GM19455 (cell line): ENCODE measurements at regions not wholly inside any gene's neighbourhood (a gene's known extent, or its start where the extent isn't known, plus 50 kb on each side); places are given as distances from the start of the nearest gene placed in this dataset.

Experiments
- ATAC-seq: cut with Tn5 transposase; IDR thresholded peaks from one replicate; pipeline ENCODE4 v1.9.1; 2021; ENCODE audit not compliant: unreplicated experiment

DNA sequence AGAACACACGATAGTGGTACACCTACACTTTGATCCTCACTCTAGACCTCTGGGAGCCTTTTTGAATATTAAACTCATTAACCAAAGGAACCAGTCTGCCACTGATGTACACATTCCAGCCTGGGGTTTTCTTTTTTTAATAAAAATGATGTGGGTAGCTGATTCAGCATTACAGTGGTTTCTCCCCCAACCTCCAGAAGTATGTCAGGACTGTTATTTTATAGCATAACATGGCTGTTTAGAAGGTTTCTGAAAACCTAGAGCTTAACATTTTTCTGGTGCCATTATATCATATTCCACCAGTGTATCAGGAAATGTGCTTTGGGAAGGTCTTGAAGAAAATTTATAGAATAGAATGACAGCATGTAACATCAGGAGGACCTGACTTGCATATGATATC lies 540.9 kb upstream of the WWC1 start:
- no peak for ATAC-seq

DNA sequence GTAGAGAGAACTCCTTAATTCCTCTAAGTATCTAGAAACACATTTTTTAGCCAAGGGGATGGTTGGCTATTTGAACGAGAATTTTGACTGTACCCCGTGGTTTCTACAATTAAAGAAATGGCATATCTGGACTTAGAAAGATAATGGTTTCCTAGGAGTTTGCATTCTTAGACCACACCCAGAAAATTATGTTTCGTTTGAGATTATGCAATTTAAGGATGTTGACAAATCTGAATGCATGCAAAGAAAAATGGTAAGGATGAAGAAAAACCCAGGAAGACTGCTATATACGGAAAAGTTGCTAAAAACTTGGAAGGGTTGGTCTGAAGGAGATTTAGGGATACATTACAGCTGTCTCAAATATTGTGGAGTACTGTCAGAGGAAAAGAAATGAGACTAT lies 538.5 kb upstream of the WWC1 start:
- no peak for ATAC-seq

DNA sequence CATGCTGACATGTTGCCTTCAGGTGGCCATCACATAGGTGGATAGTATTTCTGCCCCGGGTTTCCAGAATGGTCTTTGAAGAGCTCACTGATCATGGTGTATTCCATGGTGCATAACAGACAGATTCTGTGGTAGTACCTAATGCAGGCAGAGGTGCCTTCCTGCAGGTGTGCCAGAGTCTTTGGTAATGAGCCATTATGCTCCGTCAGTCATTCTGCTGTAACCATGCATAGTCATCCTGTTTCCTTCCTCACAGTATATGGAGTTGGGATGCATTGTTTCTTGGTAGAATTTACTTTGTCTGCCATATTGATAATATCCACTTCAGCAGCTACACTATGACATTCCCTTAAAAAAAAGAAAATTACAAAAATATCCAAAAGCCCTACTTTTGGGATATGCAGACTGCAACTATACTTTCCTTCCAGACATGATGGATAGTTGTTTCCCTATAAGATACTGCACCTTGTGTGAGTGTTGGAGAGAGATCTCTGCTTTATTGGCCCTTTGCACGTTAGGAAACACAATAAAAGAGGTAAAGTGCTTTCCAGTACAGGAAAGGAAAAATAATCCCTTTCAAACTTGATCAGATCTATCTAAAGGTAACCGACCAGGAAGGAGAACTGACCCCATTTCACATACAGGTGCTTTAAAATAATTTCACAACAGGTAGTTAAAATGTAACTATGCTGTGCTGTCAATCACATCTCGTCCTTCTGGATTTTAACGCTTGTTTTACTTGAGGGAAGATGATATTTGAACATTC lies 537.5 kb upstream of the WWC1 start:
- ATAC-seq = no peak

DNA sequence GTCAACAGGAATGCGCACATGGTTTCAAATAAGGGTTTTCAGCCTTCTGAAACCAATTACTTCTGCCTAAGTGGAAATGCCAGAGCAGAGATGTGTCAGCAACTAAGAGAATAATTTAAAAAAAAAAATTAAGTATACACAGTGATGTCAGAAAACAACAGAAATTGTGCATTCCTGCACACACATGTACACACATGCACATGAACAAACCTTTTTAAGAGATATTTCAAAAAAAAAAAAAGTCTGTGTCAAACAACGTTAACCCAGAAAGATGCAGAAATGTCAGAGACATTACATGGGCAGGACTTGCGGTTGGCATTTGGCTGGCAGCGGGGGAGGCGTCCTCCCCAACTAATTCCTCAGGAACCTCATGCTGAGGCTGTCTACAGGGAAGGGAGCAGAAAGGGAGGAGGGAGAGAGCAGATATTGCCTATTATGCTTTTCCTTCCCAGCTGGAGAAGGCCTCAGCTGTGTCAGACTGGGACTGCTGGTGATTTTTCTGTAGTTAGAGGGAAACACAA lies 536.9 kb upstream of the WWC1 start:
- no peak for ATAC-seq

DNA sequence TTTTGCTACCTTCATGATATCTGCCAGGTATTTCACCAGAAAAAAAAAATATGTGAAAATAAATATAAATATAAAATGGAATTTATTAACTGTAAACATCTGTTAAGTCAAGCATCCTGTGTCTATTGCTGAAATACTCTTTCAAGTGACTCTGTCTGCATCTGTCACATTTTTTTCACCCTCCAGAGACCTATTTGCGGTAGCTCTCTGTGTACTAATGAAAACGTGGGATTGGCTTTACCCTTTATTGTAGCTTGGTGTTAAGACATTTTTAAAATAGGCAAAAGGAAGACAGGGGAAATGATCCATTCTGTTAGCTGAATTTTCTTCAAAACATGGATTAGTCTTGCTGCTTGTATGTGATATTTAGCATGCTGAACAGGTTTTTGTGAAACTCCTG lies 536.0 kb upstream of the WWC1 start:
- no peak for ATAC-seq

DNA sequence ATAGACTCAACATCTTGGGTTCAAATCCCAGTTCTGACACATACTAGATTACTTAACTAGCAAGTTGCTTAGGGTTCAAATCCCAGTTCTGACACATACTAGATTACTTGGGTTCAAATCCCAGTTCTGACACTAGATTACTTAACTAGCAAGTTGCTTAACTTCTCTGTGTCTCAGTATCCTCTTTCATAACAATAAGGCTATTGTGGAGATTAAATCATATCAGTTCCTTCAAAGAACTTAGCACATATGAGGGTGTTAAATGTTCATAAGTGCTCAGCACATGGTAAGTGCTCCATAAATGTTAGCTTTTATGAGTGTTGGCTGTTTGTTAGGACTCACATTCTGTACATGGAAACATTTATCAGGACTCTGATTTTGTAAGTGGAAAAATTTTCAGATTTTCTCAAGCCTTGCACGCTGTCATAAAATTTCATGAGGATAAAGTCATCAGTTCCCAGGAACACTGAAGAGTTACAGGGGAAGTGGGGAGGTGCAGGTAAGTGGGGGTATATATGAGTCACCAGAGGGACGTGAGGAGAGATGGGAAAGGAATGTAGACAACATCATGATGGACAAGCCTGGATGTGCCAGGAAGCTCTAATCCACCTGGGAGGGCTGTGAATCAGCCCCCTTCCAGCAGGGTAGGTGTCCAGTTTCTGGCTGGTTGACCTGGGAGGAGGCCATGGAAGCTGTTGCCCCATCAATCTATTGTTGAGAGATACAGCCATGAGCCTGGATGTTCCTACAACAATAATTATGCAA lies 532.2 kb upstream of the WWC1 start:
- ATAC-seq = no peak

DNA sequence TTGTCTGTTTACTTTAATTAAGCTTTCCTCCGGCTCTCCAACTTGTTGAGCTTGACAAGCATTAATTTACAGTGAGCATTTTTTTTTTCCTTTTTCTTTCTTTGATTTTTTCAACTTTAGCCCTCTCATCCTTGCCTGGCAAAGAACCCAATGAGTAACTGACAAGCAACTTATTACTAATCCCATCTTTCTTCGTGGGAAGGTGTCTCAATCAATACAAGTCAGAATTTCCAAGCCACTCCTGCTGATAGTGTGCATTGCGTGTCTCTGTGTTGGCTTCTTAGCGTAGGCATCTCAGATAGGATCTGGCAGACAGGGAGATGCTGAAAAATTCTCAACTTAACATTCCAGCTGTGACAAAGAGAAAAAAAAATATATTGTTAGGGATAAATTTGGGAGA lies 527.7 kb upstream of the WWC1 start:
- no peak for ATAC-seq

DNA sequence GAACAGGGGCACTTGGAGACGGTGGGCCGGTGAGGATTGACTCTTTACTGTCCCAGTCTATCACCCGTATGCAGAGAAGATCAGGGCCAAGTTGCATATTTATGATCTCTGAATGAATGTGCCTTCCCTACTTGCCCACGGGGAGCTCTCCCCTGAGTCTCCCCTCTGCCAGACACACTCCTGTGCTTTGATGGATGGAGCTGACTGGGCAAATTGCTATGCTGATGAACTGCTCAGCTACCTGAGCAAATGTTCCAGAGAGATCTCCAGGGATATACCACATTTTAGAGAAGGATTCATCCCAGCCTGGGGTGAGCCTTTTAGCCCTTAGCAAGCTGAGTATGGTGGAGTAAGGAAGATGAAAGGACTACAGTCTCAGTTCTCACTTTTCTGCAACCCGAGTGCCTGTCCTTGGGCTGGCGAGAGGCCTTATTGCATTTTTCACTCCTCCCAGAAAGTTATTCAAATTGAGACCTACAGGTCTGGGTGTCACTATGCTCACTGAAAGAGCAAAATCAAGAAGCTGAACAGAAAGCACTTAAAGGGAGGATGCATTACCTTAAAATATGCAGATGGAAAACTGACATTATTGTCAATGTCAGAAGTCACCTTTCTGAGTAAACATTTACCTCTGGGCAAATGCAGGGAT lies 526.7 kb upstream of the WWC1 start:
- no peak for ATAC-seq

DNA sequence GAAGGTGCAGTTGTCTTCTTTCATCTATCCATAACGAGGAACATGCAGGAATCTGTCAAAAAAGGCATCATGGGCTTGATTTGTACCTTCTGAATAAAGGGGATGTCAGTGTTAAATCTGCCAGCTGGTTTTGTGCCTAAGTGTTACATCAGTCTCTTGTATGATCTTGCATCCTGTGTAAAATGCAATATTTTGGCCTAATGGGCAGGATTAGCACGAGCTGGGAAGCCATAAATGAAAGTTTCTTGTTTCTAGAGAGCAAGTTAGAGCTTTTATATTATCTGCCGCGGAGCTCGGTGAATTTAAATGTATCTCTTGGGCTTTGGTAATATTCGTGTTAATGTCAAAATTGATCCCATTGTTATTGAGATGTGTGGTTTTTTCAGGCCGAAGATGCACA lies 526.1 kb upstream of the WWC1 start:
- ATAC-seq = no peak

DNA sequence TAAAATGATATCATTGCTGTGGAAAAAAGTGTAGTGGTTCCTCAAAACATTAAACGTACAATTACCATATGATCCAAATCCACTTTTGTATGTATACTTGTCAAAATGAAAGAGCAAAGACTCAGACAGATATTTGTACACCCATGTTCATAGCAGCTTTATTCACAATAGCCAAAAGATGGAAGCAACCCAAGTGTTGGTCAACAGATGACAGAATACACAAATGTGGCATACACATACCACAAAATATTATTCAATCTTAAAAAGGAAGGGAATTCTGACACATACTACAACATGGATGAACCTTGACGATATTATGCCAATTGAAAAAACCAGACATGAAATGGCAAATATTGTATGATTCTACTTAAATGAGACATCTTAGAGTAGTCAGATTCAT lies 524.5 kb upstream of the WWC1 start:
- ATAC-seq = no peak

DNA sequence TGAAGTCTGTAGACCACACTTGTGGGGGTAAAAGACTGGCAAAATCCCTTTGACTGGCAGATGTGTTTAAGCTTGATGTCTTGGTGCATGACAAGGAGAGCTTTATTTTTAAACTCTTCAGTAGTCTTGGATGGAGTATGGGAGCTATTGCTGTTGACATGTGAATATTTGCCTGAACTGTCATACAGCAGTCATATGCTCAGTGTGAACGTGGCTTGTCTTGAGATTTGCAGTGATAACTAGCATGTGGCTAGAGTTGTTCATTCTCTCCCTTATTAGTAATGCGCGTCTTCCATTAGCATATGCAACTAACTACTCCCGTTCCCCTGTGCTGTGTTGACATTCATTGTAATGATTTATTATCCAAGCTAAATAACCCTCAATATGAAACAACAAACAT lies 523.6 kb upstream of the WWC1 start:
- ATAC-seq = no peak

DNA sequence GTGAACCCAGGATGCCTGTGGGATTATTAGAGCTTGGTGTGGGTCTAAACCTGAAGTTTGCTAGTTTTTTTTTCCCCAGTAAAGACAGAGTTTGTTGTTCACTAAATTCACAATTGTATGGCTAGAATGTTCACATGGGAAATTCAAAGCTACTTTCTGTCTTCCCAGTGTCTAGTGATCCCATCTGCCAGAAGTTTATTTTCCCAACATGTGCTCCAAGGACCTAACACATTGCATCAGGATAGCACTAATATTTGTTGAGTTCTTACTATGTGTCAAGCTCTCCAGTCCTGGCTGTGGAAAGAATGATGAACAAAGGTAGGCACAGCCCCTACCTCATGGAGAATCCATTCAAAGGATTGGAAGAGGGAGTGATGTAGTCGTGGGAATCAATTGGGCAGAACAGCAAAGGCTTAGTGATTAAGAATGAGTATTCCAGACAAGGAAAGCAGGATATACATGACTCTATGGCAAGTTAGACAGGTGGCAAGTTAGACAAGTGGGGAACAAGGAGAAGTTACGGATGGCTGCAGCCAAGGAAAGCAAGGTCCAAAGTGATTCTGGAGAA lies 521.5 kb upstream of the WWC1 start:
- no peak for ATAC-seq

DNA sequence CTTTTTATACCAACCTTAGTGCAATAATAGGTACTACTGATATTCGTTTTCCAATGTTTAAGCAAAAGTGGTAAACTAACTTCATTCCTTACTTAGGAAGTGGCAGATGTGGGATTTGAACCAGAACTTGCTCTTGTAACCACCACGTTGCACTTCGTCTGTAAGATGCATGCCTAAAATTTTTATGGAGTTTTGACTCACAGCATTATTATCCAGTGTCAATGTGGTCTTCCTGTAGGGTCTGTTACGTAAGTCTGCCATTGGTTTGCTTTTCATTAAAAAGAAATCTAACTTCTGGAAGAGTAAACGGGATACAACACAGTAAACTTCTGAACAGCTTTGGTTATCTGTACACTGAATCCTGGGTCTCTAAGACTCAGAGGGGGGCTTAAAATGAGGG lies 521.0 kb upstream of the WWC1 start:
- ATAC-seq = no peak

DNA sequence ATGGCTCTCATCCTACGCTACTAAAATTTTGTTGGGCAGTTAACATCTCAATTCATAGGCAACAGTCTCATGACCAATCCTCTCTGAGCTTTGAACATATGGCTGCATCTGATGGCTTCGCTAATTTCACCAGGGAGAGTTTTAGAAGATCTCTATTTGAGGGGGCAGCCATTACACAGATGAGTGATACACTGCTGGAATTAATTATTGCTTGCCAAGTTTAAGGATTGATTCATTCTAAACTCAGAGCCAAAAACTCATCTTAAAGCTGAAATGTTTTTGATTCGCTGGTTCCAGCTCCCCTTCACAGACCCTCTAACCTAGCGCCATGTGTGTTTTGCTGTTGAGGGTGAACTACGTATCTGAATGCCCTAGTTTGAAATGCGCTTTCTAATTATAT lies 519.9 kb upstream of the WWC1 start:
- no peak for ATAC-seq

DNA sequence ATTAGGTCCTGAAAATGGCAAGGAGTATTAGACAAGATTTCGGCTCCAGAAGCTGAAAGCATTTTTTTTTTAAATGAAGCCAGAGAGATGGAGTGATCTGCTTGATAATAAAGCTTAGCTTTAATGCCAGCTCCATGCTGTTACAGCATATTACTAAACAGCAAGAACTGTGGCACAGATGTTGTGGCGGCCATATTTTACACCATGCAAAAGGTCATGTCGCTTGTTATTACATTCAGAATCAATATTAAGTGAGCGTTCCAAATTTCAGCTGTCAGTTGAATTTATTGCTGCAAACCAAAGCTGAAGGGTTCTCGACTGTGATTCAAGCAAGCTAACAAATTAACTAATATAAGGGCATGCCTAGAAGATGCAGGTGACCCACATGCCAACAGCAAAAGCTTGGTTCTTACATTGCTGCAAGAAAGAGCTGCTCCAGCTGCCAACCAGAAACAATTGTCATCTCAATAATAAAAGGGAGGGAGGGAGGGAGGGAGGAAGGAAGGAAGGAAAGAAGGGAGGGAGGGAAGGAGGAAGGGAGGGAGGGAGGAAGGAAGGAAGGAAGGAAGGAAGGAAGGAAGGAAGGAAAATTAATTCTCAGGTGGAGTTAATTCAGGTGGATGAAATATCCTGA lies 517.7 kb upstream of the WWC1 start:
- ATAC-seq = no peak

DNA sequence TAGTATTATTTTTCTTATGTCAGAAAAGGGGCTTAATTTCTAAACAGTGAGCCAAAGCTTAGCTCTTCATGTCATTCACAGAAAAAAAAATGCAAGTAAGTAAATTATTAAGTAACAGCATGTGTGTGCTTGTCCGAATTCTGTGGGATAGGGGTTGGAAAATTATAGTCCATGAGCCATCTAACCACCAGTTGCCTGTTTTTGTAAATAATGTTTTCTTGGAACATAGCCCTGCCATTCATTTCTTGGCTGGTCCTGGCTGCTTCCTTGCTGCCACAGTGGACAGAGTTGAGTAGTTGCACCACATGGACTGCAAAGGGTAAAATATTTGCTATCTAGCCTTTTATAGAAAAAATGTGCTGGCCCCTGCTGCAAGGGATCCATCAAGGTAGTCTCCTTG lies 513.7 kb upstream of the WWC1 start:
- no peak for ATAC-seq

DNA sequence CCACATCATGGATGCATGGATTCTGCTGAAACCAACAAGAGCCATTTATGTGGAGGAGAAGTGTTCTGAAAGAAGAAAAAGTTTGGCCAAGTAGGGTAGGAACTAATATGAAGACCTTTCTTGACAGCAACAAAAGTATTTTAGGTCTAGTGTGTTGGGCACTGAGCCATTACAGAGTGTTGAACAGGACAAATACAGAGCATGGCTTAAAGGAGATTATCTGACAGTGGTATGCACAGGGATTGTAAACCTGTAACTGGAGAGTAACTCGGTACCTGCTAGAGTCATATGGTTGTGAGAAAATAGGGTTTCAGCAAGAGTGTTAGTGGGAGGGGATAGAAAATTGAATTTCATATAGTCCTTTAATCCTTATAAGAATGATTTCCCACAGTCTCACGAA lies 513.2 kb upstream of the WWC1 start:
- ATAC-seq = no peak

DNA sequence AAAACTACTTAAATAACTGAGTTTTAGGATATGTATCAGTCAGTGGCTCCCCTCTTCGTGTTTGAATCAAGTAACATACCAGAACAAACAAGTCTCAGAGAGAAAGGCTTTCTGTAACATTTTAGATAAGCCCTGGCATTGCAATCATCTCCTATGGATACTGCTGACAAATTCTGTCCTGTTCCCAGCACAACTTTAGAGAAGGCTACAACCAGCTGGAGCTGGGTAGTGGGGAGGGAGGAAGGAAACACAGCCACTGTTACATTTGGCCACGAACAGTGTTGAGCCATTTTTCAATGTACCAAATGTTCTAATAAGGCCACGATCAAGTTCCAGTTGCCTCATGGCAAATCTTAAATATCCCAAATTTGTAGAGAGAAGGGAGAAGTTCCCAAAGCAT lies 511.8 kb upstream of the WWC1 start:
- ATAC-seq = no peak

DNA sequence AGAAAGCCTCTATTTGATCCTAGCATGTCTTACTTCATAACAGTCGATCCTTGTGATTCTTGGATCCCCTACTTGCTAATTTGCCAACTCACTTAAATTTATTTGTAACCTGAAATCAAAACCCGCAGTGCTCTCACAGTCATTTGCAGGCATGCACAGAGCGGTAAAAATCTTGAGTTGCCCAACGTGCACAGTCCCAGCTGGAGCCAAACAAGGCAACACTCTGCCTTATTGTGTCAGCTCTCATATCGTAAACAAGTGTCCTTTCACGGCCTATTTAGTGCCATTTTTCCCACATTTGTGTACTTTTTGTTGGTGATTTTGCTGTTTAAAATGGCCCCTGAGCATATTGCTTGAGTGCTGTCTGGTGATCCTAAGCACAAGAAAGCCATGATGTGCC lies 511.3 kb upstream of the WWC1 start:
- ATAC-seq = no peak

DNA sequence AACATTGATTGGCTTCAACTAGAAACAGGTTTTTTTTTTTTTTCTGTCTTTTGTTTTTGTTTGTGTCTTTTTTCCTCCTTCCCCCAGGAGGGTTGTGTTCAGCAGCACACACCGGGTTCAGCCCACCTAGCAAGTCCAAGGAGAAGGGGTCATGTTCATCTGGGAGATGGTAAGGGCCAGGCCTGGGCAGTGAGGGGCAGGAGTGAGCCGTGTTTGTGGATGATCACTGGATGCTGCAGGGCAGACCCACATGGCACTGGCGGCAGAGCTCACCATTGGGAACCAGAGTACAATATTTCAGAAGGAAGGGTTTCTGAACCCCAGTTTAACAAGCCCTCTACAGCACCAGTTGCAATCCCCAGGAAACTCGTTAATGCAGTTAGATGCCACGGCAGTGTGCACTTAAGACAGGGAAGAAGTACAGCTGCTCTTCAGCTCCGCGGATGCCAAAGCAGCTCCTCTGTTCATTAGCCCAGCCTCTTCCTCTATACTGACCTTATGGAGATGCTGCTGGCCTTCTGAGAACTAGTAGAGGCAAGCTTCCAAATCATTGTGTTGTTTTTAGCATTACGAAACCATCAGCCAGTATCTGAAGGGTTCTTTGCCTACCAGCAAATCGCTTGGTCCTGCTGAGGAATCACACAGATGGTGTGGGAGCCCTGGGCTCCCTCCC lies 508.2 kb upstream of the WWC1 start:
- no peak for ATAC-seq

DNA sequence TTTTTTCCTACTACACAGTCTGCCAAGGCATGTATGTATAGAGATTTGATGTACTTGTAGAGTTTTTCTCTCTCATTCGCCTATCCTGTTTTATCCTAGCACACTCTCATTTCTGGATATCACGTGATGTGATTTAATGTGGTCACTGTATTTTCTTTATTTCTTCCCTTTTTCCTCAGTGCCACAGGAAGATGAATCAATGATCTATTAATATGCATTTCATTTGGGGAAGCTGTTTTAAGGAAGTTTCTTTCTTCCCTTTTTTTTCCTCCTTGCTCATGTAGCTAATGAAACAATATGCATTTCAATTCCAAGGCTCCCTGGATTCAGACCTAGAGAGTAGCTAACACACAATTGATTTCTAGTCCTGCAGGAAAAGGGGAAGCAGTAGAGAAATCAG lies 506.3 kb upstream of the WWC1 start:
- no peak for ATAC-seq
